ENCODE measurements at regions not wholly inside any gene's neighbourhood (a gene's known extent, or its start where the extent isn't known, plus 50 kb on each side); places are given as distances from the start of the nearest gene placed in this dataset.

DNA sequence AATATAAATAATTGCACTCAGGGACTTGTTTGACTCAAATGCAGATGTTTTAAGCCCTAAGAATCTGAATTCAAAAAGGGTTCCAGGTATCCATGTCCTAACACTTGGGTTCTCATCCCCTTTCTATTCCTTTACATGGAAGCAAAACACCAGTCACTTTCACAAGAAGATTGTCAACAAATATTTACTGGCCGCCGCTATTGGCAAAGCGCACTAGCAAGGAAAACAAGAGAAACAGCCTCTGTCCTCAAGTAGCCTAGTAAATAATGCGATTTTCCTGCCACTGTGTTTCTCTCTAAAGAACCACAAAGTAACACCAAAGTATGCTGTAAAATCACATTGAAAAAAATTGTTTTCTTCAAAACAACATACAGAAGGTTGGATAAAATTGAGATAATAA, 66.7 kb upstream of the EZH2 start:
- DNase-seq (ENCODE audit: low spot score) = no peak

DNA sequence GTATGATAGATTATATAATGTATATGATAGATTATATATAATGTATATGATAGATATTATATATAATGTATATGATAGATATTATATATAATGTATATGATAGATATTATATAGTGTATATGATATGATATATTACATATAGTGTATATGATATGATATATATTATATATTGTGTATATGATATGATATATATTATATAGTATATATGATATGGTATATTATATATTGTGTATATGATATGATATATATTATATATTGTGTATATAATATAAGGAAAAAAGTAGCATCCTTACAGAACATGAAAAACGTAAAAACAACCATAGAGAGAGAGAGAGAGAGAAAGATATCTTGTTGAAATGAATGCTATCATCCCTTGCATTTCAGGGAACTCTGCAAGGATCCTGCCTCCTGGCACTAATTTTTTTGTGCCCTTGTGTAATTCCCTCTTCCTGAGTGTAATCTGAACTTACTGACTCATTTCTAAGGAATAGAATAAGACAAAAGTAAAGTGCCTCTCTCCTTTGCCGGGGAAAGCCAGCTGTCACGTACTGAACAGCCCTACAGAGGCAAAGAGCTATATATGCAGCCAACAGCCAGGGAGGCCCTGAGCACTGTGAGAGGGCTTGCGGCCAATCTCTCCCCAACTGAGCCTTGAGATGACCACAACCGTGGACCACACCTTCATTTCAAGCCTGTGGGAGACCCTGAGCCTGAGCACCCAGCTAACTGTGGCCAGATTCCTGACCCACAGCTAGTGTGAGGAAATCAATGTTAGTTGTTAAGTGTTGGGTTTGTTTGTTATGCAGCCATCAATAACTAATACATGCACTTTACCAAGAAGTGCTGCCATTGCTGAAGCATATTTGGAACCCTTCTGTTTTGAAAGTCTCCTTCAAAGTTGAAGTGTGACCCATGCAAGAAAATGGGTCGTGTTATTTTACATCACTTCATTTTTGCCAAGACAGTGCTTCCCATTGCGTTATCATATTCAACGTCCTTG, 61.1 kb upstream of the EZH2 start:
- DNase-seq (ENCODE audit: low spot score) = peak; percentile 45

DNA sequence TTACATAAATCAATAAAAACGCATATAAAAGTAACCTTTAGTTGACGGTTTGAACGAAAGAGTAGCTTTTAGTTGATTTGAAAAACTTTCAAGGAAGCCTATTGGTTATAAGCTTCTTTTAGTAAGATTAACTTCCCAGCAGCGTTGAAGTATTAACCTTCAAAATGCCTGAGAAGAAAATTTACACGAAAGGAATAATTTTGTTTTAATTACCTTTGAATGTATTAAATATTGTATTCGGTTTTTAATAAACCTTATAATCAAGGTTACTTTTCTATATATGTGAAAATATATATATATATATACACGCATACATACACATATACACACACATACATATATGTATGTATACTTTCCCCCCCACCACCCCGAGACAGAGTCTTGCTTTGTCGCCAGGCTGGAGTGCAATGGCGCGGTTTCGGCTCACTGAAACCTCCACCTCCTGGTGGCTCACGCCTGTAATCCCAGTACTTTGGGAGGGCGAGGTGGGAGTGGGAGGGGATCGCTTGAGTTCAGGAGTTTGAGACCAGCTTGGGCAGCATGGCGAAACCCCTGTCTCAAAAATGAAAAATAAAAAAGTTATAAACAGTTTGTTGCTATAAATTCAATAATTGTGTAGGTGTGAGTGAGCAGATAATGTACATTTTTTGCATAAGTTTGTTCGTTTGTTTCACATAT, 57.6 kb upstream of the EZH2 start:
- no peak for DNase-seq (ENCODE audit: low spot score)

- peak; percentile 87 for DNase-seq (ENCODE audit: low spot score)
Measured at GRCh38 chr7:148940702-148941597, 56.9 kb upstream of the EZH2 start.

- no peak for DNase-seq (ENCODE audit: low spot score)
Measured at GRCh38 chr7:148939128-148939755, 55.2 kb upstream of the EZH2 start.

DNA sequence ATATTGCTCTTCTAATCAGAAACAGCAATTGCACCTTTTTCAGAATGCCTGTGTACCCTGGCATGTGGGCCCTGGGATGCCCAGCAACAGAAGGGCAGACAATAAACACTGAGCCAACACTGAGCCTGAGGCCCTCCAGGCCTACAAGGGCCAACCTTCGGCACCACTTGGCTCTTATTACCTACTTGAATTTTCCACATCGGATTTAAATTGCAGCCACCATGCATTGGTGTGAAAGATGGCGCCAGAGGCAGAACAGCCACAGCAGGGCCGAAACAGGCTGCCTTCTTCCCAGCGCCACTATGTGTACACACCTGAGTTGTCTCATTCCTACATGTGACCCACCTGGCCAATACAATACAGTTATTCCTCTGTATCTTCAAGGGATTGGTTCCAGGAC, 51.4 kb upstream of the EZH2 start:
- no peak for DNase-seq (ENCODE audit: low spot score)
